Motor neuron (in vitro differentiated cells): ENCODE measurements at regions not wholly inside any gene's neighbourhood (a gene's known extent, or its start where the extent isn't known, plus 50 kb on each side); places are given as distances from the start of the nearest gene placed in this dataset.
A peak's percentile ranks its signal among the peaks of the same experiment; 100 is the strongest.

Source experiments
- ATAC-seq, 8 experiments: fragments of 200-7000 bp; cut with Tn5 transposase; replicated peaks in 6 of 8; 2 replicates each; pipeline ENCODE4 v1.8.0; 2021; ENCODE audit warnings: mild to moderate bottlenecking in 8 of 8, moderate library complexity in 8 of 8
- H3K27ac ChIP-seq, 2 donors: fragments of 250-450 bp; sonication (Bioruptor Pico); 2 replicates each; pipeline ENCODE4 v1.9.0; 2021; ENCODE audit warnings: antibody characterized with exemption in 2 of 2, mild to moderate bottlenecking in 2 of 2, moderate library complexity in 1 of 2
- H3K4me1 ChIP-seq, 2 donors: fragments of 250-450 bp; sonication (Bioruptor Pico); replicated peaks in 1 of 2; 2 replicates each; pipeline ENCODE4 v1.6.1; 2021; ENCODE audit warnings: antibody characterized with exemption in 2 of 2, mild to moderate bottlenecking in 2 of 2, moderate library complexity in 1 of 2
- H3K4me3 ChIP-seq, 5 donors: fragments of 250-450 bp; sonication (Bioruptor Pico); 2 replicates each; pipeline ENCODE4 v1.9.0; 2021; ENCODE audit warnings: antibody characterized with exemption in 5 of 5, mild to moderate bottlenecking in 5 of 5, moderate library complexity in 4 of 5
- WGBS, 10 experiments: fragments of 450-650 bp; shearing (Covaris generic); methylation state at CpG; one replicate each; pipeline ENCODE4 v1.0.0; 2022; 5-methylcytosine and 5-hydroxymethylcytosine counted together
- in situ Hi-C, 9 experiments: fragments of 400-800 bp; cut with MboI; loops; one replicate each; pipeline ENCODE4 v1.15.0; 2021; ENCODE audit warnings: low sequenced_read_pairs in 9 of 9, low pct_unique_long_range_greater_than_20kb in 2 of 9; ENCODE audit not compliant: unreplicated experiment in 9 of 9

GRCh38 chr1:98813738-98814309 lies 152.3 kb downstream of the SNX7 start:
- no peak for ATAC-seq
- no peak overlapping the region for H3K27ac ChIP-seq
- H3K4me3 ChIP-seq = no peak overlapping the region
- H3K4me1 ChIP-seq = no peaks in the 10 kb centered on the region
- in situ Hi-C loops = no loop called here
- 0 to 88% (median 29%) methylated on average over 1 of the region's 1 CpG; no CpG with 5 or more reads in 5 of the 10 experiments for WGBS, 10 experiments

GRCh38 chr1:98817821-98818220 lies 156.3 kb downstream of the SNX7 start:
- in situ Hi-C loops = no loop called here
- H3K4me3 ChIP-seq = no peak overlapping the region
- 61 to 100% (median 82%) methylated on average over 1 to 4 of the region's 4 CpGs; no CpG with 5 or more reads in 2 of the 10 experiments for WGBS, 10 experiments
- ATAC-seq = no peak
- H3K27ac ChIP-seq = no peak overlapping the region
- no peaks in the 10 kb centered on the region for H3K4me1 ChIP-seq

GRCh38 chr1:98821379-98821778 lies 159.9 kb downstream of the SNX7 start:
- Histone ChIP-seq H3K27ac (no peak overlapping the region), H3K4me1 (no peaks in the 10 kb centered on the region), H3K4me3 (no peak overlapping the region)
- no peak for ATAC-seq
- WGBS, 10 experiments = 20 to 100% (median 86%) methylated on average over 1 of the region's 1 CpG; no CpG with 5 or more reads in 3 of the 10 experiments
- in situ Hi-C loops = no loop called here

DNA sequence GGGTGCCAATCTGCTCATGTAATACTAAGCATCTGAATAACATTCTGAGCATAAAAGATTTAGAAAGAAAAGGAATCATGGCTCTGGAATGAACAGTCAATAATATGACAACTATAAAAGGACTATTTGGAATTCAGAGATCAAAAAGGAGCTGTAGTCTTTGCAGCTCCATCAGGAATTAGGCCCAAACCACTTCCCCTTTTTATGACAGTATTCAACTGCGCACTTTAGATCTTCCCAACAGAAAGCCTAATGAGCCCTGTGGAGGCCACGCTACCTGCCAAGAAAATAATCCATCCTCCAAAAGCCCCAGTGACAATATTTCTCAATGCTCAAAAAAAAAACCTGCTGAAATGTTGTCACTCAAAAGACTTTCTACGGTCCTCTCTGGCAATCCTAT lies 163.2 kb downstream of the SNX7 start:
- in situ Hi-C loops = no loop called here
- Histone ChIP-seq H3K4me1 (no peaks in the 10 kb centered on the region), H3K27ac (no peak overlapping the region), H3K4me3 (no peak overlapping the region)
- ATAC-seq = no peak
- 38 to 100% (median 82%) methylated on average over 1 to 3 of the region's 3 CpGs; no CpG with 5 or more reads in 1 of the 10 experiments for WGBS, 10 experiments

GRCh38 chr1:98827041-98827440 lies 165.5 kb downstream of the SNX7 start:
- in situ Hi-C loops = no loop called here
- Histone ChIP-seq H3K4me1 (no peaks in the 10 kb centered on the region), H3K4me3 (no peak overlapping the region), H3K27ac (no peak overlapping the region)
- no peak for ATAC-seq

DNA sequence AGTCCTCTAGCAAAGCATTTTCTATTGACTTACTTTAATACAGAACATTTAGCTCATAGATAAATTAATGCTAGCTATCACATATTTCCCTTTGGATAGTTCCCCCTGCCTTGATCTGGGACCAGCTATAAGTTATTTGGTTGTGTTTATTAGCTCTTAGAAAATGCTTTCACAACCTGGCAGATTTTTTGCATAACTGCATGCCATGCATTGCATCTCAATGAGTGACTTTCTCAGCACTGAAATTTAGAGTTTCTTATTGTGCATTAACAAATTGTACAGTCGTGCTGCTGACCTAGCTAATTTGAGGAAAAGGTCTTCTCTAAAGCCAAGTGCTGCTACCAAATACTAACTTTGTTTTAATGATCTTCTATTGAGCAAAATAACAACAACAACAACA lies 164.8 kb downstream of the PLPPR5 start:
- peaks cover 3 to 7% of the 10 kb centered on the region in 2 donors for H3K4me1 ChIP-seq
- WGBS, 10 experiments = 13 to 67% (median 47%) methylated on average over 1 of the region's 1 CpG; no CpG with 5 or more reads in 6 of the 10 experiments
- in situ Hi-C loops = no loop called here
- peak in 1 of 8 experiments; percentile 15 for ATAC-seq
- H3K27ac ChIP-seq = no peak overlapping the region
- H3K4me3 ChIP-seq = no peak overlapping the region
